Neuronal stem cell (in vitro differentiated cells): ENCODE measurements at regions not wholly inside any gene's neighbourhood (a gene's known extent, or its start where the extent isn't known, plus 50 kb on each side); places are given as distances from the start of the nearest gene placed in this dataset.

Source experiments
- DNase-seq: peaks from one replicate; pipeline ENCODE4 v3.0.0-alpha.2; 2013; ENCODE audit warnings: low spot score
- H2AFZ ChIP-seq: one replicate; pipeline ENCODE4 v1.6.1; 2013; ENCODE audit warnings: mild to moderate bottlenecking, low read length, inconsistent platforms
- H2AK5ac ChIP-seq: 2 replicates; pipeline ENCODE4 v1.6.1; 2013; ENCODE audit warnings: low read depth, mild to moderate bottlenecking, inconsistent platforms, low read length, moderate library complexity, mixed read lengths
- H2BK120ac ChIP-seq: 2 replicates; pipeline ENCODE4 v1.6.1; 2013; ENCODE audit warnings: low read depth, mild to moderate bottlenecking, inconsistent platforms, low read length, moderate library complexity, mixed read lengths
- H2BK12ac ChIP-seq: one replicate; pipeline ENCODE4 v1.6.1; 2013; ENCODE audit warnings: low read length, inconsistent platforms
- H2BK15ac ChIP-seq: 2 replicates; pipeline ENCODE4 v1.6.1; 2013; ENCODE audit warnings: mild to moderate bottlenecking, low read length, inconsistent platforms, mixed read lengths
- H2BK5ac ChIP-seq: one replicate; pipeline ENCODE4 v1.6.1; 2013; ENCODE audit warnings: inconsistent platforms, mild to moderate bottlenecking, low read length, moderate library complexity
- H3K14ac ChIP-seq: one replicate; pipeline ENCODE4 v1.6.1; 2013; ENCODE audit warnings: low read length, inconsistent platforms
- H3K18ac ChIP-seq: 2 replicates; pipeline ENCODE4 v1.6.1; 2013; ENCODE audit warnings: low read length, inconsistent platforms
- H3K23ac ChIP-seq: 2 replicates; pipeline ENCODE4 v1.6.1; 2013; ENCODE audit warnings: low read depth, mild to moderate bottlenecking, mixed read lengths, low read length, inconsistent platforms; ENCODE audit not compliant: poor library complexity
- H3K27ac ChIP-seq: replicated peaks from 3 replicates; pipeline ENCODE4 v1.5.1; 2013; ENCODE audit warnings: low read length, inconsistent platforms
- H3K27me3 ChIP-seq, 3 experiments: 2 replicates each; pipeline ENCODE4 v1.6.1; 2013; ENCODE audit warnings: low read length in 3 of 3, mild to moderate bottlenecking in 2 of 3, inconsistent platforms in 1 of 3, low read depth in 1 of 3, mixed read lengths in 1 of 3, moderate library complexity in 1 of 3; ENCODE audit not compliant: control insufficient read depth in 3 of 3, insufficient read depth in 3 of 3
- H3K36me3 ChIP-seq, 2 donors: replicated peaks in 1 of 2; 2 replicates each; pipeline ENCODE4 v1.6.1; 2013; ENCODE audit warnings: low read length in 2 of 2; ENCODE audit not compliant: control insufficient read depth in 2 of 2, insufficient read depth in 2 of 2
- H3K4ac ChIP-seq: 2 replicates; pipeline ENCODE4 v1.6.1; 2013; ENCODE audit warnings: inconsistent platforms, mild to moderate bottlenecking, low read length, moderate library complexity
- H3K4me1 ChIP-seq, 2 donors: 1 replicate in 1 of 2; 2 replicates in 1 of 2; pipeline ENCODE4 v1.6.1; 2013; ENCODE audit warnings: low read length in 2 of 2, low read depth in 1 of 2; ENCODE audit not compliant: control insufficient read depth in 2 of 2, insufficient read depth in 1 of 2
- H3K4me2 ChIP-seq: one replicate; pipeline ENCODE4 v1.6.1; 2013; ENCODE audit warnings: mild to moderate bottlenecking, low read length, inconsistent platforms; ENCODE audit not compliant: insufficient read depth, poor library complexity, severe bottlenecking
- H3K4me3 ChIP-seq, 2 donors: 2 replicates each; pipeline ENCODE4 v1.5.1; 2013; ENCODE audit warnings: low read length in 2 of 2, mild to moderate bottlenecking in 2 of 2, inconsistent platforms in 1 of 2, moderate library complexity in 1 of 2
- H3K79me1 ChIP-seq: one replicate; pipeline ENCODE4 v1.6.1; 2013; ENCODE audit warnings: low read depth, mild to moderate bottlenecking, inconsistent platforms, low read length, moderate library complexity
- H3K9ac ChIP-seq: one replicate; pipeline ENCODE4 v1.6.1; 2013; ENCODE audit warnings: mild to moderate bottlenecking, low read depth, low read length, inconsistent platforms; ENCODE audit not compliant: poor library complexity
- H3K9me3 ChIP-seq, 2 donors: replicated peaks in 1 of 2; 2 replicates each; pipeline versions ENCODE3 to v1.6.1; 2013; ENCODE audit warnings: low read length in 2 of 2, mild to moderate bottlenecking in 2 of 2, inconsistent platforms in 1 of 2, low read depth in 1 of 2, mixed read lengths in 1 of 2, moderate library complexity in 1 of 2; ENCODE audit not compliant: control insufficient read depth in 2 of 2, insufficient read depth in 1 of 2
- H4K8ac ChIP-seq: one replicate; pipeline ENCODE4 v1.6.1; 2013; ENCODE audit warnings: low read depth, mild to moderate bottlenecking, inconsistent platforms, low read length, moderate library complexity
- H4K91ac ChIP-seq: one replicate; pipeline ENCODE4 v1.6.1; 2013; ENCODE audit warnings: low read length, low read depth, mild to moderate bottlenecking, inconsistent platforms; ENCODE audit not compliant: poor library complexity
- WGBS, 2 donors: extraction: QIAGEN DNeasy Blood & Tissue Kit; methylation state at CpG; one replicate each; pipeline ENCODE4 v1.1.7; 2013; ENCODE audit warnings: missing lambda C conversion rate in 2 of 2, mixed read lengths in 1 of 2; ENCODE audit not compliant: insufficient read length in 2 of 2, insufficient replicate concordance in 1 of 2; ENCODE audit errors: extremely low coverage in 2 of 2; 5-methylcytosine and 5-hydroxymethylcytosine counted together

GRCh38 chr13:60969656-60970055 is 446.0 kb downstream of the PCDH20 start:
- H3K9ac ChIP-seq: no peak overlapping the region
- no peak overlapping the region for H2BK5ac ChIP-seq
- peaks cover 0 to 3% of the 10 kb centered on the region in 2 donors for H3K9me3 ChIP-seq
- no peaks in the 10 kb centered on the region for H3K27me3 ChIP-seq
- H3K79me1 ChIP-seq: no peaks in the 10 kb centered on the region
- H2BK12ac ChIP-seq: no peak overlapping the region
- no peak overlapping the region for H4K91ac ChIP-seq
- H4K8ac ChIP-seq: no peak overlapping the region
- no peaks in the 10 kb centered on the region for H3K36me3 ChIP-seq
- H3K4ac ChIP-seq: no peak overlapping the region
- no peak overlapping the region for H3K4me2 ChIP-seq
- no peaks in the 10 kb centered on the region for H3K4me1 ChIP-seq
- DNase-seq: no peak
- no peak overlapping the region for H2BK120ac ChIP-seq
- no CpG with 5 or more reads among the region's 2 CpGs for WGBS, 2 donors
- no peak overlapping the region for H3K18ac ChIP-seq
- no peak overlapping the region for H2BK15ac ChIP-seq
- H3K14ac ChIP-seq: no peak overlapping the region
- no peak overlapping the region for H3K4me3 ChIP-seq
- no peak overlapping the region for H3K27ac ChIP-seq
- H3K23ac ChIP-seq: no peak overlapping the region
- H2AK5ac ChIP-seq: no peak overlapping the region
- H2AFZ ChIP-seq: no peak overlapping the region

GRCh38 chr13:60959427-60959826 is 456.2 kb downstream of the PCDH20 start:
- Histone ChIP-seq H4K8ac (no peak overlapping the region), H3K4me1 (no peaks in the 10 kb centered on the region), H4K91ac (no peak overlapping the region), H2BK15ac (no peak overlapping the region), H3K4me3 (no peak overlapping the region), H3K36me3 (no peaks in the 10 kb centered on the region), H3K23ac (no peak overlapping the region), H2AFZ (no peak overlapping the region), H2AK5ac (no peak overlapping the region), H3K4me2 (no peak overlapping the region), H3K9ac (no peak overlapping the region), H3K18ac (no peak overlapping the region), H3K9me3 (no peaks in the 10 kb centered on the region), H3K27ac (no peak overlapping the region), H3K27me3 (no peaks in the 10 kb centered on the region), H3K14ac (no peak overlapping the region), H2BK5ac (no peak overlapping the region), H2BK12ac (no peak overlapping the region), H3K79me1 (no peaks in the 10 kb centered on the region), H2BK120ac (no peak overlapping the region), H3K4ac (no peak overlapping the region)
- DNase-seq: no peak
- WGBS, 2 donors: no CpG with 5 or more reads among the region's 2 CpGs

GRCh38 chr13:60957816-60958215 is 457.8 kb downstream of the PCDH20 start:
- no peak overlapping the region for H2BK5ac ChIP-seq
- H4K91ac ChIP-seq: no peak overlapping the region
- no peak overlapping the region for H3K18ac ChIP-seq
- H3K27ac ChIP-seq: no peak overlapping the region
- H3K36me3 ChIP-seq: no peaks in the 10 kb centered on the region
- H3K4ac ChIP-seq: no peak overlapping the region
- DNase-seq: no peak
- WGBS, 2 donors: no CpG with 5 or more reads among the region's 1 CpG
- H2BK15ac ChIP-seq: no peak overlapping the region
- H3K9ac ChIP-seq: no peak overlapping the region
- no peak overlapping the region for H3K14ac ChIP-seq
- no peak overlapping the region for H4K8ac ChIP-seq
- H2AFZ ChIP-seq: no peak overlapping the region
- no peaks in the 10 kb centered on the region for H3K4me1 ChIP-seq
- no peak overlapping the region for H3K4me3 ChIP-seq
- H3K4me2 ChIP-seq: no peak overlapping the region
- H2AK5ac ChIP-seq: no peak overlapping the region
- H3K79me1 ChIP-seq: no peaks in the 10 kb centered on the region
- H2BK120ac ChIP-seq: no peak overlapping the region
- no peaks in the 10 kb centered on the region for H3K27me3 ChIP-seq
- H3K9me3 ChIP-seq: no peaks in the 10 kb centered on the region
- H3K23ac ChIP-seq: no peak overlapping the region
- no peak overlapping the region for H2BK12ac ChIP-seq

GRCh38 chr13:60945396-60945795 is 470.3 kb downstream of the PCDH20 start:
- no peak for DNase-seq
- no peak overlapping the region for H3K4ac ChIP-seq
- H2AK5ac ChIP-seq: no peak overlapping the region
- H3K36me3 ChIP-seq: no peaks in the 10 kb centered on the region
- no peak overlapping the region for H3K4me3 ChIP-seq
- no peaks in the 10 kb centered on the region for H3K79me1 ChIP-seq
- H3K4me2 ChIP-seq: no peak overlapping the region
- no peak overlapping the region for H3K27ac ChIP-seq
- H4K8ac ChIP-seq: no peak overlapping the region
- no peak overlapping the region for H2BK15ac ChIP-seq
- peaks cover 0 to 2% of the 10 kb centered on the region in 2 donors for H3K4me1 ChIP-seq
- H2BK5ac ChIP-seq: no peak overlapping the region
- H3K9me3 ChIP-seq: no peaks in the 10 kb centered on the region
- no peak overlapping the region for H3K14ac ChIP-seq
- H3K18ac ChIP-seq: no peak overlapping the region
- peak overlapping the region; percentile 70 for H2AFZ ChIP-seq
- WGBS, 2 donors: no CpG with 5 or more reads among the region's 1 CpG
- H3K27me3 ChIP-seq: no peaks in the 10 kb centered on the region
- H3K9ac ChIP-seq: no peak overlapping the region
- no peak overlapping the region for H2BK120ac ChIP-seq
- no peak overlapping the region for H2BK12ac ChIP-seq
- no peak overlapping the region for H3K23ac ChIP-seq
- no peak overlapping the region for H4K91ac ChIP-seq
